EL (cell line): ENCODE measurements at regions not wholly inside any gene's neighbourhood (a gene's known extent, or its start where the extent isn't known, plus 50 kb on each side); places are given as distances from the start of the nearest gene placed in this dataset.
"Not testable (repeated sequence)": the region's sequence is repeated elsewhere in the genome, so short reads cannot be mapped to it uniquely, and the experiment has no call there.

Experiments
- DNase-seq: peaks from one replicate; pipeline ENCODE4 v3.0.0-alpha.2; 2016

- DNase-seq = no peak
Observed at GRCh38 chr4:134145369-134145768, 56.2 kb downstream of the PABPC4L start.

GRCh38 chr4:134144337-134144736 lies 57.3 kb downstream of the PABPC4L start:
- no peak for DNase-seq

- DNase-seq = no peak
Observed at GRCh38 chr4:134141728-134142127, 59.9 kb downstream of the PABPC4L start.

GRCh38 chr4:134139188-134139587 lies 62.4 kb downstream of the PABPC4L start:
- DNase-seq = no peak

- no peak for DNase-seq
Observed at GRCh38 chr4:134132086-134132783, 69.4 kb downstream of the PABPC4L start.

- DNase-seq = no peak
Observed at GRCh38 chr4:134126955-134127354, 74.6 kb downstream of the PABPC4L start.

- DNase-seq = no peak
Observed at GRCh38 chr4:134126000-134126560, 75.5 kb downstream of the PABPC4L start.

- no peak for DNase-seq
Observed at GRCh38 chr4:134122903-134123302, 78.7 kb downstream of the PABPC4L start.

- no peak for DNase-seq
Observed at GRCh38 chr4:134117392-134118183, 84.0 kb downstream of the PABPC4L start.

- no peak for DNase-seq
Observed at GRCh38 chr4:134089885-134090284, 111.7 kb downstream of the PABPC4L start.

- no peak for DNase-seq
Observed at GRCh38 chr4:134085496-134085895, 116.1 kb downstream of the PABPC4L start.

- not testable (repeated sequence) for DNase-seq
Observed at GRCh38 chr4:134079085-134079484, 122.5 kb downstream of the PABPC4L start.

- DNase-seq = no peak
Observed at GRCh38 chr4:134078230-134078914, 123.2 kb downstream of the PABPC4L start.

GRCh38 chr4:134073711-134074110 lies 127.9 kb downstream of the PABPC4L start:
- DNase-seq = no peak

- no peak for DNase-seq
Observed at GRCh38 chr4:134072137-134072536, 129.5 kb downstream of the PABPC4L start.

- DNase-seq = no peak
Observed at GRCh38 chr4:134070174-134070573, 131.4 kb downstream of the PABPC4L start.

- no peak for DNase-seq
Observed at GRCh38 chr4:134057356-134057755, 144.2 kb downstream of the PABPC4L start.

GRCh38 chr4:134046221-134046620 lies 155.4 kb downstream of the PABPC4L start:
- not testable (repeated sequence) for DNase-seq

GRCh38 chr4:134045411-134045810 lies 156.2 kb downstream of the PABPC4L start:
- no peak for DNase-seq

GRCh38 chr4:134043266-134043665 lies 158.3 kb downstream of the PABPC4L start:
- DNase-seq = no peak

- no peak for DNase-seq
Observed at GRCh38 chr4:134028421-134028820, 173.2 kb downstream of the PABPC4L start.

- peak; percentile 74 for DNase-seq
Observed at GRCh38 chr4:134027931-134028330, 173.7 kb downstream of the PABPC4L start.

- peak; percentile 25 for DNase-seq
Observed at GRCh38 chr4:134024251-134024650, 177.3 kb downstream of the PABPC4L start.
